ENCODE measurements at regions not wholly inside any gene's neighbourhood (a gene's known extent, or its start where the extent isn't known, plus 50 kb on each side); places are given as distances from the start of the nearest gene placed in this dataset.

DNA sequence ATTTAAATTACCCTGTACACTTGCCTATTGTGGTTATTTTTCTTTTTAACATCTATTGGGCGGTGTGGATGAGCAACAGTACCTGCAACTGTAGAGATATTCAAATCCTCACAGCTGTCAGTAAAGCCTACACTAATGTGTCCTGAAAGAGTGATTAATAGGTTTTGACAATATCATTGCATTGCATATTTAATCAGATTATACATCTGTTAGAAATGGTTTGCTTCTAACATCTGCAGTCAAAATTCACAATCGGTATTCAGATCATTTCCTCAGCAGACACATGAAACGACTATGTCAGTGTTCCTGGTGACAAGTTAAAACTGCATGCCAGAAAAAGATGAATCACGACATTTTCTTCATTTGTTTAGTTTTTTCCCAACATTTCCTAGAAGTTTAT lies 254.6 kb upstream of the EPHA5 start:
- ATAC-seq, result no peak
- BruUV-seq (replicated peaks), result no TSS peak
- Histone ChIP-seq H3K27me3 (ENCODE audit: control insufficient read depth, insufficient read depth, low read length) (no peaks in the 10 kb centered on the region), H3K4me1 (ENCODE audit: control insufficient read depth, insufficient read depth, low read length) (no peaks in the 10 kb centered on the region), H3K9me3 (ENCODE audit: control insufficient read depth, insufficient read depth, low read depth, low read length) (no peaks in the 10 kb centered on the region), H3K4me3 (ENCODE audit: low read depth in 2 of 2, low read length in 2 of 2) (no peak overlapping the region), H3K36me3 (ENCODE audit: control insufficient read depth, insufficient read depth, low read length) (no peaks in the 10 kb centered on the region), H3K27ac (ENCODE audit: low read length) (no peak overlapping the region)
- ChIA-PET CTCF (no interaction called here), POLR2A (no interaction called here)
- DNase-seq (ENCODE audit: low read depth, low spot score), result no peak
- in situ Hi-C loops (cut with HindIII; ENCODE audit: low pct_unique_long_range_greater_than_20kb, low sequenced_read_pairs) (no loop called here), intact Hi-C loops (cut with micrococcal nuclease; ENCODE audit: unreplicated experiment) (no loop called here)
- no peak for TF ChIP-seq POLR2AphosphoS5 (IDR thresholded peaks at IDR 0.05; ENCODE audit: low read depth, low read length)

DNA sequence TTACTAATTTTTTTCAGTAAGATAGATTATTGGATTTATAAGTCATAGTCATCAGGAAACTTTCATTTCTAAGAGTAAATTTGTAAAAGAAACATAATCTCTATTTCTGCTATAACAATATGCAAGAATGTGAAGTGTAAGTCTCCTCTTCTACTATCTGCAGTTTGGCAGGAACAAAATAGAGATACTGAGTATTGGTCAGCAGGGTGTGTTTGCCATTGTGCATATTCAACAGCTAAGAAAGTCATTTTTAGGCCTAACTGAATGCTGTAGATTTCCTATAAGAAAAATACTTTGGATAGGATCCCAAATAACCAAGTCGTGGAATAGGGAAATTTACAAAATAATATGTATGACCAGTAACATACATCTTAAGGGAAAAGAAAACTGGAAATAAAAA lies 253.3 kb upstream of the EPHA5 start:
- H3K27ac ChIP-seq (ENCODE audit: low read length), result no peak overlapping the region
- POLR2A ChIA-PET, result no interaction called here
- DNase-seq (ENCODE audit: low read depth, low spot score) (no peak), ATAC-seq (no peak)
- H3K36me3 ChIP-seq (ENCODE audit: control insufficient read depth, insufficient read depth, low read length), result no peaks in the 10 kb centered on the region
- H3K4me3 ChIP-seq (ENCODE audit: low read depth in 2 of 2, low read length in 2 of 2), result no peak overlapping the region
- TF ChIP-seq POLR2AphosphoS5 (IDR thresholded peaks at IDR 0.05; ENCODE audit: low read depth, low read length), result no peak
- TF ChIP-seq SIN3A (IDR thresholded peaks at IDR 0.05; ENCODE audit: borderline replicate concordance, insufficient read depth, low read depth, low read length), result no peak
- TF ChIP-seq, protein P1, sequence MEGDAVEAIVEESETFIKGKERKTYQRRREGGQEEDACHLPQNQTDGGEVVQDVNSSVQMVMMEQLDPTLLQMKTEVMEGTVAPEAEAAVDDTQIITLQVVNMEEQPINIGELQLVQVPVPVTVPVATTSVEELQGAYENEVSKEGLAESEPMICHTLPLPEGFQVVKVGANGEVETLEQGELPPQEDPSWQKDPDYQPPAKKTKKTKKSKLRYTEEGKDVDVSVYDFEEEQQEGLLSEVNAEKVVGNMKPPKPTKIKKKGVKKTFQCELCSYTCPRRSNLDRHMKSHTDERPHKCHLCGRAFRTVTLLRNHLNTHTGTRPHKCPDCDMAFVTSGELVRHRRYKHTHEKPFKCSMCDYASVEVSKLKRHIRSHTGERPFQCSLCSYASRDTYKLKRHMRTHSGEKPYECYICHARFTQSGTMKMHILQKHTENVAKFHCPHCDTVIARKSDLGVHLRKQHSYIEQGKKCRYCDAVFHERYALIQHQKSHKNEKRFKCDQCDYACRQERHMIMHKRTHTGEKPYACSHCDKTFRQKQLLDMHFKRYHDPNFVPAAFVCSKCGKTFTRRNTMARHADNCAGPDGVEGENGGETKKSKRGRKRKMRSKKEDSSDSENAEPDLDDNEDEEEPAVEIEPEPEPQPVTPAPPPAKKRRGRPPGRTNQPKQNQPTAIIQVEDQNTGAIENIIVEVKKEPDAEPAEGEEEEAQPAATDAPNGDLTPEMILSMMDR (IDR thresholded peaks at IDR 0.05), result no peak
- TF ChIP-seq TCF7L2 (IDR thresholded peaks at IDR 0.05; ENCODE audit: low read depth, low read length), result no peak
- TF ChIP-seq, protein P2, sequence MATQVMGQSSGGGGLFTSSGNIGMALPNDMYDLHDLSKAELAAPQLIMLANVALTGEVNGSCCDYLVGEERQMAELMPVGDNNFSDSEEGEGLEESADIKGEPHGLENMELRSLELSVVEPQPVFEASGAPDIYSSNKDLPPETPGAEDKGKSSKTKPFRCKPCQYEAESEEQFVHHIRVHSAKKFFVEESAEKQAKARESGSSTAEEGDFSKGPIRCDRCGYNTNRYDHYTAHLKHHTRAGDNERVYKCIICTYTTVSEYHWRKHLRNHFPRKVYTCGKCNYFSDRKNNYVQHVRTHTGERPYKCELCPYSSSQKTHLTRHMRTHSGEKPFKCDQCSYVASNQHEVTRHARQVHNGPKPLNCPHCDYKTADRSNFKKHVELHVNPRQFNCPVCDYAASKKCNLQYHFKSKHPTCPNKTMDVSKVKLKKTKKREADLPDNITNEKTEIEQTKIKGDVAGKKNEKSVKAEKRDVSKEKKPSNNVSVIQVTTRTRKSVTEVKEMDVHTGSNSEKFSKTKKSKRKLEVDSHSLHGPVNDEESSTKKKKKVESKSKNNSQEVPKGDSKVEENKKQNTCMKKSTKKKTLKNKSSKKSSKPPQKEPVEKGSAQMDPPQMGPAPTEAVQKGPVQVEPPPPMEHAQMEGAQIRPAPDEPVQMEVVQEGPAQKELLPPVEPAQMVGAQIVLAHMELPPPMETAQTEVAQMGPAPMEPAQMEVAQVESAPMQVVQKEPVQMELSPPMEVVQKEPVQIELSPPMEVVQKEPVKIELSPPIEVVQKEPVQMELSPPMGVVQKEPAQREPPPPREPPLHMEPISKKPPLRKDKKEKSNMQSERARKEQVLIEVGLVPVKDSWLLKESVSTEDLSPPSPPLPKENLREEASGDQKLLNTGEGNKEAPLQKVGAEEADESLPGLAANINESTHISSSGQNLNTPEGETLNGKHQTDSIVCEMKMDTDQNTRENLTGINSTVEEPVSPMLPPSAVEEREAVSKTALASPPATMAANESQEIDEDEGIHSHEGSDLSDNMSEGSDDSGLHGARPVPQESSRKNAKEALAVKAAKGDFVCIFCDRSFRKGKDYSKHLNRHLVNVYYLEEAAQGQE (IDR thresholded peaks at IDR 0.05; ENCODE audit: insufficient read depth in 1 of 2, low read depth in 2 of 2, low read length in 1 of 2), result no peak
- H3K9me3 ChIP-seq (ENCODE audit: control insufficient read depth, insufficient read depth, low read depth, low read length), result no peaks in the 10 kb centered on the region
- no peaks in the 10 kb centered on the region for H3K4me1 ChIP-seq (ENCODE audit: control insufficient read depth, insufficient read depth, low read length)
- CTCF ChIA-PET, result no interaction called here
- in situ Hi-C loops (cut with HindIII; ENCODE audit: low pct_unique_long_range_greater_than_20kb, low sequenced_read_pairs) (no loop called here), intact Hi-C loops (cut with micrococcal nuclease; ENCODE audit: unreplicated experiment) (no loop called here)
- BruUV-seq (replicated peaks), result no TSS peak
- no peaks in the 10 kb centered on the region for H3K27me3 ChIP-seq (ENCODE audit: control insufficient read depth, insufficient read depth, low read length)

DNA sequence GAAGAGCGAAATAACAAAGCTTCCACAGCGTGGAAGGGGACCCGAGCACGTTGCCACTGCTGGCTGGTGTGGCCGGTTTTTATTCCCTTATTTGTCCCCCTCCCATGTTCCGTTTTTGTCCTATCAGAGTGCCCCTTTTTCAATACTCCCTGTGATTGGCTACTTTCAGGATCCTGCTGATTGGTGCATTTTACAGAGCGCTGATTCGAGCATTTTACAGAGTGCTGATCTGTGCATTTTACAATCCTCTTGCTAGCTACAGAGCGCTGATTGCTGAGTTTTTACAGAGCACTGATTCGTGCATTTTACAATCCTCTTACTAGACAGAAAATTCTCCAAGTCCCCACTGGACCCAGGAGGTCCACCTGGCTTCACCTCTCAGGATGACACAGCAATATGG lies 250.9 kb upstream of the EPHA5 start:
- in situ Hi-C loops (cut with HindIII; ENCODE audit: low pct_unique_long_range_greater_than_20kb, low sequenced_read_pairs) (no loop called here), intact Hi-C loops (cut with micrococcal nuclease; ENCODE audit: unreplicated experiment) (no loop called here)
- DNase-seq (ENCODE audit: low read depth, low spot score), result no peak
- Histone ChIP-seq H3K36me3 (ENCODE audit: control insufficient read depth, insufficient read depth, low read length) (no peaks in the 10 kb centered on the region), H3K27ac (ENCODE audit: low read length) (no peak overlapping the region), H3K4me1 (ENCODE audit: control insufficient read depth, insufficient read depth, low read length) (no peaks in the 10 kb centered on the region), H3K27me3 (ENCODE audit: control insufficient read depth, insufficient read depth, low read length) (no peaks in the 10 kb centered on the region), H3K9me3 (ENCODE audit: control insufficient read depth, insufficient read depth, low read depth, low read length) (no peaks in the 10 kb centered on the region), H3K4me3 (ENCODE audit: low read depth in 2 of 2, low read length in 2 of 2) (no peak overlapping the region)
- ChIA-PET POLR2A (no interaction called here), CTCF (no interaction called here)
- TF ChIP-seq POLR2AphosphoS5 (IDR thresholded peaks at IDR 0.05; ENCODE audit: low read depth, low read length) (no peak), SIN3A (IDR thresholded peaks at IDR 0.05; ENCODE audit: borderline replicate concordance, insufficient read depth, low read depth, low read length) (no peak), TCF7L2 (IDR thresholded peaks at IDR 0.05; ENCODE audit: low read depth, low read length) (no peak)
- TF ChIP-seq, protein P2 (IDR thresholded peaks at IDR 0.05; ENCODE audit: insufficient read depth in 1 of 2, low read depth in 2 of 2, low read length in 1 of 2), result no peak
- TF ChIP-seq, protein P1 (IDR thresholded peaks at IDR 0.05), result no peak
- no peak for ATAC-seq
- BruUV-seq (replicated peaks), result no TSS peak

Data from Panc1 (cell line).